ENCODE measurements at regions not wholly inside any gene's neighbourhood (a gene's known extent, or its start where the extent isn't known, plus 50 kb on each side); places are given as distances from the start of the nearest gene placed in this dataset.
"Not testable (repeated sequence)": the region's sequence is repeated elsewhere in the genome, so short reads cannot be mapped to it uniquely, and the experiment has no call there.

DNA sequence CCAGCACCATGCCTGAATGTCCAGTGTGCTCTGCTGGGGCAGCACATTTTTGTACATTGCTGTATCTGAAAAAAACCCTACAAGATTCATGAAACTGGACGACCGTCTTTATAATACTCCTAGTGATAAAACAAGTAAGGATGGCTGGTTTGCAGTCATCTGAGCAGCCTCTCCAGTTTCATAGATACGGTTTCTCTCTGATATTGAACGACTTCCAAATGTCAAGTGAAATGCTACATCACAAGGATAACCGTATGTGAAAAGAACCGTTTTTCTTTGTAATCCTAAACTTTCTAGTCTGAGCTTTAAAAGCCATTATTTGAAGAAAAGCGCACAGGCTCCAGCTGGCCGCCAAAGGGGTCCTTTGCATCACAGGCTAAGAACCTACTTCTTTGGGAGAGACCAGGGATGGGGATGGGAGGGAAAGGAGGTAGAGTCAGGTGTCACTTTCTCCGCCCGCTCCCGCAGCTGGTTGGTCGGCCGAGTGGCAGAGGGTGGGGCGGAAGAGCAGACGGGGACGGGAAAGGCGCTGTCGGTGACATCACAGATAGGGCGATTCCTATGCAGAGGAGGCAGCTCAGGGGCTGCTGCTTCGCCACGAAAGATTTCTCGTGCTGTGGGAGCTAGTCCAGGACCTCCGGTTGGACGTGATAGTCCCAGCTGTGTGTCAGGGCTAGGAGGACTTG is 180.4 kb upstream of the NOTCH2NLA start:
- DNase-seq = peak in 1 of 5 experiments; percentile 45

DNA sequence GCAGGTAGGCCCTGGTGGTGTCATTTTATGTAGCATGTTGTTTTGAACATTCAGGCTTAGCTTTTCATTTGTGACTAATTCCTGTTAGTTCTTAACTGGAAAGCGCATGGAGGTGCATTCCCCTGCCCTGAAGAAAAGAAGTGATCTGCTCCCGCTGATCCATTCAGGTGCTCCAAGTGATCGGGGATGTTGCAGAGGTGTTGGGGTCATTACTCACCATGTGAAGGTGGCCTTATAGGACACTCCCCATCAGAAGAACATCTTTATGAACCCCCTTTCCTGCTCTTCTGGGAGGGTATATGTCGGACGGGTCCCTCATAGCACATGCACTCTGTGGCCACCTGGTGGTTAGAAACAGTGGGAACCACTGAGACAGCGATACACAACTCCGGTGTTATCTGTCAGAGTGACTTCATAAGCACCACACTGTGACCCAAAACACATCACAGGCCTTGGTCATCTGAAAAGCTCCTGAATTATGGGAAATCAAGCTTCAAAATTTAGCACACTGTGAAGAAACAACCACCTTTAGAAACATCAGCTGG is 172.5 kb upstream of the NOTCH2NLA start:
- peak in 1 of 5 experiments; percentile 64 for DNase-seq

DNA sequence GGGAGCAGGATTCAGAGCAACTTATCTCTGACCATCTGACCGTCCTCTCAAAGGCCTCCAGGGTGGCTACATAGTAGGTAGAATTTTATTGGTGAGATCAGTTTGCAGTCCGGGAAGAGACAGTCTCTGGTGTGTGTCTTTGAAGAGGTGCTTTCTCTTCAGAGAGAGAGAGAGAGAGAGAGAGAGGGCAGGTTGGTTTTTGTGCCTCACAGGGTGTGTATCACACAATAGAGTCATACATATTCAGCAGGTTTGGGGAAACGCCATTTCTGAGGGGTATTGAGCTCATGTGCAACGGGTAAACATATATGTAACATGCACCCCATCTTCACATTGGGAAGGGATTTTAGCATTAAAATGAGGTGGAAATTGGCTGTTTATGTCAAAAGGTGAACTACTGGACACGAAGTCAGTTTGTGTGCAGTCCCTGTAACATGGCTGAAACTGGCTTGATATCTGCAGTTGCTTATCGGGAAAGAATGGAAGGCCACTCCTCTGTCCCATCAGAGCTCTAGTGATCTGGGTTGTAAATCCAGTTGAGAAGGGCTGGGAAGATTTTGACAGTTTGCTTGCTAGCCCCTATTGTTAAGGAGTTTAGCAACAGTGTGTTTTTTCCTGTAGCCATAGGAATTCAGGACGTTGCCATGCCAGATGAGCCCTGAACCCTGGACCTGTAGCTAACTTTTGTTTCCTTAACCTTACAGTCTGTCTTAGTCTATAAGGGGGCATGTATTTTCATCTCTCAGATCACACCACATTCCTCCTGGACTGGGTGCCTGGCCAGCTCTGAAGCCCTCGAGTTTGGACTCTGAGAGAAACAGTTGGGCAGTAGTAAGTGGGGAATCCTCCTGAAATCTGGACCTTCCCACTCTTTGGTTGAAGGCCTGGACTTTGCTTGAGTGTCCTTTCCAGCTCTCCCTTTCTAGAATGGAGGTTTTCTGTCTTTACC is 171.6 kb upstream of the NOTCH2NLA start:
- DNase-seq = peak in 1 of 5 experiments; percentile 27

DNA sequence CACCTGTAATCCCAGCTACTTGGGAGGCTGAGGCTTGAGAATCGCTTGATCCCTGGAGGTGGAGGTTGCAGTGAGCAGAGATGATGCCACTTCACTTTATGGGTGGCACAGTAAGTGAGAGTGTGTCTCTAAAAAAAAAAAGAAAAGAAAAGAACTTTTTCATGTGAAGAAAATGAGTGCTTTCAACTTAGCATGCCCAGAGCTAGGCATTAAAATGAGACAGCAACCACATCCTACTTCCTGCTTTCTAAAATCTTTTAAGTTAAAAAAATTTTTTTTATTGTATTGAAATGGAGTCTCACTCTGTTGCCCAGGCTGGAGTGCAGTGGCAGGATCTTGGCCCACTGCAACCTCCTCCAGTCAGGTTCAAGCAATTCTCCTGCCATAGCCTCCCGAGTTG is 170.4 kb upstream of the NOTCH2NLA start:
- peak in 2 of 5 experiments; percentile 44 to 50 for DNase-seq

DNA sequence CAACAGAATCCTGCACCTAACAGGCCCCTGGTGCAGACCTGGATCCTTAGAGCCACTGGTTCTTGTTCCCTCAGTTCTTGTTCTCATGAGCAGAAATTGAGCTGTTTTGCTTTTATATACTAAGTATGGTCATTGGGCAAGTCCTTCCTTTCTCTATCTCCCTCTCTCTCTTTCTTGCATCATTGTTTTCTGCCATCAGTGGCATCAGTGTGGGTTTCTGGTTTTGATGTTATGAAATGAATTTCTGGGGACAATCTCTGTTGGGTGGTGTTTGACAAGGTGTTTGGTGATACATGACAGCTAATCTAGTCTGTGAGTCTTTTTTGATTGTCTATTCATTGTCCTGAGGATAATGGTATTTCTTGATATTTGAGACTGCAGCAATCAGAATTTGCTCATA is 168.0 kb upstream of the NOTCH2NLA start:
- peak in 1 of 5 experiments; percentile 22 for DNase-seq

DNA sequence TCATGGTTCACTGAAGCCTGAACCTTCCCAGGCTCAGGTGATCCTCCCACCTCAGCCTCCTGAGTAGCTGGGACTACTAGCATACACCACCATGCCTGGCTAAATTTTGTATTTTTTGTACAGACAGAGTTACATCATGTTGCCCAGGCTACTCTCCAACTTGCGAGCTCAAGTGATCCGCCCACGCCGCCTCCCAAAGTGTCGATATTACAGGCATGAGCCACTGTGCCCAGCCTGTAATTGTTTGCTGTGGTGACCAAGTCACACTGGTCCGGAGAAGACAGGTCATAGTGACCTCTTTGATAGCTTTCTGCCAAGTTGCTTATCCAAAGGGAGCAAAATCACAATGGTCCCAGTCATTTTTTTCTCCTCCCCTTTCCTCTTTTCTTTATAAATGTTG is 167.4 kb upstream of the NOTCH2NLA start:
- DNase-seq = not testable (repeated sequence)

DNA sequence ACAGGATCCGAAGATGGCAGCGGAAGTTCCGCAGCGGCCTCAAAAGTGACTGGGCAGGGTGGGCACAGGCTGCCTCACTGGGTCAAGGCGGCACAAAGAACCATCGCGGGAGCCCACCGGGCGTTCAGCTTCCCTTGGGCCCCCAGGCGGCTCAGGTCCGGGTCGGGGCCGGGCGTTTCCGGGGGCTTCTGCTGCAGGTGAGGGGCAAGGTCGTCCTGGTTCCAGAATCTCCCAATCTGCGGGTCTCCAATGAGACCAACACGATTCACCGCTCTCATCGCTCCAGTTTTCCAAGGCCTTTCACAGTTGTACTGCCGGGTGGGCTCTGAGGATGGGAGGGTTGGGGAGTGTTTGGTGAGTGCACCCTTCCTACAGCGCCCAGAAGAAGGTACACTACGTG is 165.0 kb upstream of the NOTCH2NLA start:
- not testable (repeated sequence) for DNase-seq

DNA sequence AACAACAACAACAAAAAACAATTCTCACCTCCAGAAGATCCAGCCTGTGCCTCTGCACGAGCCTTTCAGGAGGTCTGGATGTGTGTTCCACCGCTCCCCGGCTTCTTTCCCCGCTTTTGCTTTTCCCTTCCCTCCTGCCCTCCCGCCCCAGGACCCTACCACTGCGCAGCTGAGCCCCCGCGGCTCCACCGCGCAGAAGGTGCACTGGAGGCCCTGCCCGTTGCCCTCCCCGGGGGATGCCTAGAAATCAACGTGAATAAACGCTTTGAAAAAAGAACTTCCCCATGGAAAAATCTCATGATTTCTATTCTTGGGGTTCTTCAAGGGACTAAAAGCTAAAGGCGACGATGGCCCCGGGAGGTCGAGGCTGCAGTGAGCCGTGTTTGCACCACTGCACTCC is 164.3 kb upstream of the NOTCH2NLA start:
- DNase-seq = not testable (repeated sequence)

DNA sequence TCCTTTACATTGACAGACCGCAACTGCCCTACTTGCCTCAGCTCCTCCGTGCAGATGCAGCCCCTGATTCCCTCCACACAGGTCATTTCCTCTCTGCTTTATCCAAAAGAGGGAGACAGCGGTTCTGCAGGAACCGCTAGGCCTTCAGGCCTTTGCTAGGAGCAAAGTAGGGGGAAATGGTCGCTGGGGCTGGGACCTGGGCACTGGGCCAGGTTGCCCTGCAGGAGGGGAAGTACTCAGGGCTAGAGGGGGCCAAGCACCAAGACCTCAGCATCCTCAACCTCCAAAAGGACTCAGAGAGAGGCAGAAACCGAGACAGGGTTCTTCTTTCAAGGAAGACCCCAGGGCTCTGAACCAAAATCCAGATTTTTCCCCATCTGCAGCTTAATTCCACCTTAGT is 160.4 kb upstream of the NOTCH2NLA start:
- DNase-seq = not testable (repeated sequence)

DNA sequence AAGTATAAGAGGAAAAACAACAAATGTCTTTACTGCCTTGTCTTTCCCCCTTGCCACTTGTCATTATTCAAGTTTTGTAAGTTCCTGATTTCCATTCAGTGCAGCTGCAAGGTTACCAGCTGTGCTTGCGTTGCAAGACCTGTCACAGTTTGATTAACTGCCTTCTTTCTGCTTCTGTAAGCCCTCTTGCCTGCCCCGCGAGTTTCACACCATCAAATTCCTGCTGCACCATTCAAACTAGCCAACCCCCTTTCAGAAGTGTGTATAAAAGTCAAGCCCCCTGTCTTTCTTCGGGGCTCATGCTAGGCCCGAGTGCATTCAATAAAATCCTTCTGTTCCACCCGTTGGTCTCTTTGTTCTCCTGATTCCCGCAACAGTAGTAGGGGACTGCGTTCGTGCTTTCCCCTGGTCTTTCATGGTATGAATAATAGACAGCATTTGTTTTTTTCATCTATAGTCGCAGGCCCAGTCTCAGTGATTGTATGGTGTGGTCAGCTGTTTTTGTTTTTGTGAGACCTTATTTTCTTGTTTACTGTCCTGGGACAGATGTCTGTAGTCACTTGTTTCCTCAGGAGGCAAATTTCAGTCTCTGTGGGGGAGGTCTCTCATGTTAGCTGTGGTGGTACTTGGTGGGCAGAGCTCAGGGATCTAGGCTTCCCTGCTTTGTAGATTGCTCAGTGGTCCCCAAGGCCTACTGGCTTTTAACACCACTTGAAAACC is 159.1 kb upstream of the NOTCH2NLA start:
- peak in 1 of 5 experiments; percentile 25 for DNase-seq

DNA sequence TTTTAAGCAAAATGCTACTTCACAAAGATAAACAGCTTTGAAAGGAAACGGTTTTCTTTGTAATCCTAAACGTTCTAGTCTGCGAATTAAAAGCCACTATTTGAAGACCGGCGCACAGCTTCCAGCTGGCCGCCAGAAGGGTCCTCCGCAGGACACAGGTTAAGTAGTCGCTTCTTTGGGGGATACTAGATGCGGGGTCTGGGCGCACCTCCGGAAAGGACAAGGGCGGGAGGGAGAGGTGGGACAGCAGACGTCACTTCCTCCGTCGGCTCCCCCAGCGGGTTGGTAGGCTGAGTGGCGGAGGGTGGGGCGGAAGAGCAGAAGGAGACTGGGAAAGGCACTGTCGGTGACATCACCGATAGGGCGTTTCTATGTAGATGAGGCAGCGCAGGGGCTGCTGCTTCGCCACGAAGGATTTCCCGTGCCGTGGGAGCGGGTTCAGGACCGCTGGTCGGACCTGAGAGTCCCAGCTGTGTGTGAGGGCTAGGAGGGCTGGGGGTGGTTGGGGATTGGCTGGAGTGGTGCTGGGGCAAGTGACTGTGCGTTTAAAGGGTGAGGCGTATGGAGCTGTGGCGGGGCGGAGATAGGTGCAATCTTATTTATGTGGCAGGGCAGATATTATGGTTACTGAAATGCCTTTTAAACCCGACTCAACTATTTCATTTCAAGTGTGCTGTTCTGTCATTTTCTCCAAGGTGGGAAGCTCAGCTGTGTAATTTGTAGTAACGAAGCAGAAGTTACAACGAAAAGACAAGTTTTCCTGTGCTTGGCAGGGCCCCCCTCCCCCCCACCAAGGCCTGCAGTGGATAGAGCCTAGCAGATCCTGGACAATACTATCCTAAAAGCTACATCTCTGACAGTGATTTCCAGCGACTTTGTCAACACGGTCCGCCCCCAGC is 158.3 kb upstream of the NOTCH2NLA start:
- DNase-seq = peak in 4 of 5 experiments; percentile 25 to 96 (median 75)

DNA sequence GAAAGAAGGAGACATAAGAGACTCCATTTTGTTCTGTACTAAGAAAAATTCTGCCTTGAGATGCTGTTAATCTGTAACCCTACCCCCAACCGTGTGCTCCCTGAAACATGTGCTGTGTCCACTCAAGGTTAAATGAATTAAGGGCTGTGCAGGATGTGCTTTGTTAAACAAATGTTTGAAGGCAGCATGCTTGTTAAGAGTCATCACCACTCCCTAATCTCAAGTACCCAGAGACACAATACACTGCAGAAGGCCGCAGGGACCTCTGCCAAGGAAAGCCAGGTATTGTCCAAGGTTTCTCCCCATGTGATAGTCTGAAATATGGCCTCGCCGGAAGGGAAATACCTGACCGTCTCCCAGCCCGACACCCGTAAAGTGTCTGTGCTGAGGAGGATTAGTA is 152.4 kb upstream of the NOTCH2NLA start:
- not testable (repeated sequence) for DNase-seq

DNA sequence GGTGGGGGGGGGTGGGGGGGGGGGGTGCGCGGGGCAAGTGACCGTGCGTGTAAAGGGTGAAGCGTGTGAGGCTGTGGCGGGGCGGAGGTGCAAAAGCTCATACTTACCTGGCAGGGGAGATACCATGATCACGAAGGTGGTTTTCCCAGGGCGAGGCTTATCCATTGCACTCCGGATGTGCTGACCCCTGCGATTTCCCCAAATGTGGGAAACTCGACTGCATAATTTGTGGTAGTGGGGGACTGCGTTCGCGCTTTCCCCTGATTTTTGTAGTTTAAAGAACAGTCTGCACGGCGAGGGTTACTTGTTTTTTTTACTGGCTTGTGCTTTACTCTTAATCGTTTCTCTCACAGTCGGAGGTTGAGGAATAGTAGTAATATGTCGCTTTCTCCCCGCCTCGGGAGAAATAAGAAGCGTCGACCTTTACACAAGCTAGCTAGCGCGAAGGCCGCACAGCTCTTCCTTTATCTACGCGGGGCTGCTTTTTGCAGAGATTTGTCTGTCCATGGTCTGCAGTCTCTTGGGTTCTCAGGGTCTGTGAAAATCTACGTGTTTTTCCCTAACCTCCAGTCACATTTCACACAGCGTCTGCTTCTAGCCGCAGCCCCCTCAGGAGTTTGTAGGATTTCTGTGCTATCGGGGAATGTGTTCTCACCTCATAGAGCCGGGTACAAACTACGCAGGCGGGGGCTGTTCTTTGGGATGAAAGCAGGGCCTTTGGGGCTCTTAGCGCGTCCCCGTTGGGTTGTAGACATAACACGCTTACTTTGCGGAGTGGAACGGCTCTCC is 148.1 kb upstream of the NOTCH2NLA start:
- peak in 4 of 5 experiments; percentile 52 to 97 (median 78) for DNase-seq

DNA sequence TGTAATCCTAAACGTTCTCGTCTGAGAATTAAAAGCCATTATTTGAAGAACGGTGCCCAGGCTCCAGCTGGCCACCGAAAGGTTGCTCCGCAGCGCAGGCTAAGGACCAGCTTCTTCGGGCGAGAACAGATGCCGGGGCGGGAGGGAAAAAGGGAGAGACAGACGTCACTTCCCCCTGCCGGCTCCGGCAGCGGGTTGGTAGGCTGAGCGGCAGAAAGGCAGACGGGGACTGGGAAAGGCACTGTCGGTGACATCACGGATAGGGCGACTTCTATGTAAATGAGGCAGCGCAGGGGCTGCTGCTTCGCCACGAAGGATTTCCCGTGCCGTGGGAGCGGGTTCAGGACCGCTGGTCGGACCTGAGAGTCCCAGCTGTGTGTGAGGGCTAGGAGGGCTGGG is 147.5 kb upstream of the NOTCH2NLA start:
- DNase-seq = peak; percentile 47 to 88 (median 76)

DNA sequence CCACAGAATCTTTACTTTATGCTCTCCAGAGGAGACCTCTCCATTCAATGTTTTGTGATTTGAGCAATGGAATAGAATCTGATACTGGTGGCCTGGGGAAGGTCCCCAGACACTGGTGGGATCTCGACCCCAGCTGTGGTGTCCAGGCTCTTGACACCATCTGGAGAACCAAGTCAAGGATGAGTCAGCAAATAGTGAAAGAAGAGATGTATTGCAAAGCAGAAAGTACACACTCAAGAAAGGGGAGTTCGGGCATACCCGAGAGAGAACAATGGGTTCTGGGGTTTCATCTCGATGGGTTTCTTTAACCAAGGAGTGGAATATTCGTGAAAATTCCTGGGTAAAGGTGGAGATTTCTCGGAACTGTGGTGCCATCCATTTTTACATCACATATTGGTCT is 146.3 kb upstream of the NOTCH2NLA start:
- DNase-seq = not testable (repeated sequence)

DNA sequence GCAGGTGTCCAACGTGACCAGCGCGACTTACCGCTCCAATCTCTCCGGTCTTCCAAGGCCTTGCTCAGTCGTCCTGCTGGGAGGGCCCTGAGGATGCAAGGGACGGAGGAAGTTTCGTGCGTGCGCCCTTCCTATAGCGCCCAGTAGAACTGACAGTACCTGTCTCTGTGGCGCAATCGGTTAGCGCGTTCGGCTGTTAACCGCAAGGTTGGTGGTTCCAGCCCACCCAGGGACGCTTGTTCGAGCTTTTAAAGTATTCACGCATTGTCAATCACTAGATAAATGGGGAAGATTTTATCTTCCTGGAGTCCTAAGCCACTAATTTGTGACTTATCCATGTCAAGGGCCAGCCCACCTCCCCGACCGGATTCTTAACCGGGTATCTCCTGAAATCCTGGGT is 141.1 kb upstream of the NOTCH2NLA start:
- DNase-seq = peak in 4 of 5 experiments; percentile 24 to 53 (median 28)

DNA sequence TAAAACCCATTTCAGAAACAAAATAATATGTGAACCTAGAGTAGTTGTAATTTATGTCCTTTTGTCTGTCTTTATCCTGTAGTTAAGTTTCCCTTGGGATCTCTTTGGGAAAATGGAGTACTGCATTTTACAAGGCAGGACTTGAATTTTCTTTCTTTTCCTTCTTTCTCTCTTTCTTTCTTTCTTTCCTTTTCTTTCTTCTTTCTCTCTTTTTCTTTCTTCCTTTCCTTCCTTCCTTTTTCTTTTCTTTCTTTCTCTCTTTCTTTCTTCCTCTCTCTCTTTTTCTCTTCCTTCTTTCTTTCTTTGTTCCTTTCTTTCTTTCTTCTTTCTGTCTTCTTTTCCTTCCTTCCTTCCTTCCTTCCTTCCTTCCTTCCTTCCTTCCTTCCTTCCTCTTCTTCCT is 126.6 kb upstream of the NOTCH2NLA start:
- not testable (repeated sequence) for DNase-seq

DNA sequence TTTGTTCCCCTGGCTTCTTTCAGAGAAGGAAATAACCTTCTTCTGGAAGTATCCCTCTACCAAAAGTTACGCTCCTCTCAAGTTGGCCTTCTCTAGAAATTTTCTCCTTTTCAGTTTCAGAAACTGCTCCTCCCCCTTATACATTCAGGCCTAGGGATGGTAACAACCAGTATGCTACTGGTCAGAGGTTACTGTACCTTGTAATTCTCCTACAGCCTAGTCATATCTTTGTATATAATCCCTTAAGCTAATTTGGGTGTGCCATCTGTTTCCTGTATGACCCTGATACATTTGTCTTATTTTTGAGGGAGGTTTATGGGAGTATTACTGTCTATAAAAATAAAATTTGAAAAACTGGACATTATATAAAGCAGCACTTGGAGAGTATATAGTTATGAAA is 98.0 kb upstream of the NOTCH2NLA start:
- DNase-seq = not testable (repeated sequence)

DNA sequence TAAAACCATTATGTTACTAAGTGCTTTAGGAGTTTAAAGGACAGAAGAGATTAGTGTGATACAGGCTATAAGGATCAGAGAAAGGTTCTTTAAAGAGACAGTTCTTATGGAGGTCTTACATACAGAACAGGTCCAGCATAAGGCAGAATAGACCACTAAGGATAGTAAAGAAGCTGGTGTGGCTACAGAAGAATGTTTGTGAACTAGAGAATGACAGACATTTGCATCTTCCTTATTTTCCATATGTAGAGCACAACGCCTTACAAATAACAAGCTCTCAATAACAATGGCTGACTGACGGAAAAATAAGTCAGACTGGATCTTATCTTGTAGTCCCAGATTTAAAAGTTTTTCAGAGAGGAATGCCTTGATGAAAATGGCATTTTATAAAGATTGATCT is 95.6 kb upstream of the NOTCH2NLA start:
- not testable (repeated sequence) for DNase-seq

DNA sequence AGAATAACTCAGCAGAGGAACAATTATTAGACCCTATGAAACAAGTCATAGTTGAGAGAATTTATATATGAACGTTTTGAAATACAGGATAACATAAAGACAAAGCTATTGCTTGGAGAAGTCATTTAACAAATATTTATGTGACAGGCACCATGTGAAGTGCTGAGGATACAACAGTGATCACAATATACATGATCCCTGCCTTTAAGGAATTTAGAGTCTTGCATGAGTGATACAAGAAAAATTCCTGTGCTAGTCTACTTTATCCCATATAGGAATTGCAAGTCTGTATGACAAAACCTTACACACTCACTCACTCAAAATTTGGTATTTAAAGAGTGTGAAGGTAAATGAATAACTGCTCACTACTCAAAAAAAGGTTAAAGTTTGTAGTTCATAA is 94.5 kb upstream of the NOTCH2NLA start:
- DNase-seq = not testable (repeated sequence)

DNA sequence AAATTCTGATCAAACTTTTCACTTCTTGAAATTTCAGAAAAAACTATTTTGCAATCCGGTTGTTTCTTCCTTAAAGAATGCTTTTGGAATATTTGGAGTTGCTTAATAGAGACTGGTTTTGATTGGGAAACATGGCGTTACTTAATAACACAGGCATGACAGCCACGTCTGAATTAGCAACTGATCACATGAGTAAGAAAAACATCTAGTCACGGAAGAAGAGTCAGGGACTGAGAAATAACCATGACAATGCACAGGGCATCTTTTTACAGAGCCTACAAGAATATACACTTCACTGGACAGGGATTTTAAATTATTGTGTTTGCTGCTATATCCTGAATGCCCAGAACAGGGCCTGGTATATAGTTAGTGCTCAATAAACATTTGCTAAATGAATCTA is 94.1 kb upstream of the NOTCH2NLA start:
- DNase-seq = not testable (repeated sequence)
